Upper lobe of left lung (tissue), 6 donors: ENCODE measurements at regions not wholly inside any gene's neighbourhood (a gene's known extent, or its start where the extent isn't known, plus 50 kb on each side); places are given as distances from the start of the nearest gene placed in this dataset.

Source experiments
- ATAC-seq, 2 donors: fragments of 200-7000 bp; cut with Tn5 transposase; one replicate each; pipeline ENCODE4 v1.9.1; 2022; ENCODE audit warnings: mild to moderate bottlenecking in 2 of 2, moderate library complexity in 2 of 2; ENCODE audit not compliant: low FRiP score in 2 of 2
- DNase-seq, 2 donors: peaks; one replicate each; pipeline ENCODE4 v3.0.0-alpha.2; 2019 to 2020
- H3K27ac ChIP-seq, 4 donors: fragments of 200-600 bp; sonication (generic); one replicate each; pipeline ENCODE4 v1.5.1; 2016 to 2019
- H3K27me3 ChIP-seq, 4 donors: fragments of 200-600 bp; sonication (generic); one replicate each; pipeline ENCODE4 v1.5.1; 2017 to 2019
- H3K36me3 ChIP-seq, 4 donors: fragments of 200-600 bp; sonication (generic); one replicate each; pipeline ENCODE4 v1.5.1; 2016 to 2019
- H3K4me1 ChIP-seq, 4 donors: fragments of 200-600 bp; sonication (generic); one replicate each; pipeline ENCODE4 v1.5.1; 2018 to 2019
- H3K4me3 ChIP-seq, 4 donors: fragments of 200-600 bp; sonication (generic); one replicate each; pipeline ENCODE4 v1.5.1; 2017 to 2019; ENCODE audit warnings: mild to moderate bottlenecking in 2 of 4, moderate library complexity in 1 of 4
- H3K9me3 ChIP-seq, 4 donors: fragments of 200-600 bp; sonication (generic); one replicate each; pipeline ENCODE4 v1.5.1; 2018 to 2019
- EP300 ChIP-seq, 4 donors: sonication (generic); formaldehyde crosslinking; IDR thresholded peaks; one replicate each; pipeline ENCODE4 v1.5.1; 2017; ENCODE audit warnings: antibody characterized with exemption in 4 of 4, control low read depth in 2 of 4
- POLR2A ChIP-seq, 4 donors: fragments of 450-650 bp; IDR thresholded peaks; one replicate each; pipeline ENCODE4 v1.5.1; 2016 to 2017; ENCODE audit warnings: antibody characterized with exemption in 4 of 4, mild to moderate bottlenecking in 2 of 4
- POLR2AphosphoS5 ChIP-seq, 2 donors: sonication (generic); formaldehyde crosslinking; IDR thresholded peaks; one replicate each; pipeline ENCODE4 v1.5.1; 2017; ENCODE audit warnings: antibody characterized with exemption in 2 of 2
- WGBS, 2 donors: methylation state at CpG; one replicate each; pipeline ENCODE4 v1.1.5; 2017 to 2018; 5-methylcytosine and 5-hydroxymethylcytosine counted together
- TF ChIP-seq, protein P1 (sequence below), 6 experiments: fragments of 450-650 bp in 4 of 6; fragments of 200-600 bp in 2 of 6; sonication (generic) in 2 of 6; IDR thresholded peaks; one replicate each; pipeline ENCODE4 v1.5.1; 2016 to 2019; ENCODE audit warnings: antibody characterized with exemption in 6 of 6
- donor health status: DM: no; HTN: no; CAD: no; lungs with moderate emphysema.
- donor health status: DM: no; HTN: yes; CAD: no; lungs with severe emphysema.

GRCh38 chr4:163264934-163265333 is 67.5 kb downstream of the NPY1R start:
- WGBS, 2 donors: 76 to 83% methylated on average over 2 of the region's 2 CpGs
- no peak for DNase-seq
- Histone ChIP-seq H3K4me3 (no peak overlapping the region), H3K9me3 (no peaks in the 10 kb centered on the region), H3K36me3 (no peaks in the 10 kb centered on the region), H3K27me3 (no peaks in the 10 kb centered on the region), H3K4me1 (no peaks in the 10 kb centered on the region), H3K27ac (no peak overlapping the region)
- TF ChIP-seq POLR2AphosphoS5 (IDR thresholded peaks at IDR 0.05): no peak
- no peak for ATAC-seq

GRCh38 chr4:163263606-163264005 is 68.8 kb downstream of the NPY1R start:
- Histone ChIP-seq H3K27ac (no peak overlapping the region), H3K4me1 (no peaks in the 10 kb centered on the region), H3K27me3 (no peaks in the 10 kb centered on the region), H3K4me3 (no peak overlapping the region), H3K9me3 (no peaks in the 10 kb centered on the region), H3K36me3 (no peaks in the 10 kb centered on the region)
- TF ChIP-seq, protein P1, sequence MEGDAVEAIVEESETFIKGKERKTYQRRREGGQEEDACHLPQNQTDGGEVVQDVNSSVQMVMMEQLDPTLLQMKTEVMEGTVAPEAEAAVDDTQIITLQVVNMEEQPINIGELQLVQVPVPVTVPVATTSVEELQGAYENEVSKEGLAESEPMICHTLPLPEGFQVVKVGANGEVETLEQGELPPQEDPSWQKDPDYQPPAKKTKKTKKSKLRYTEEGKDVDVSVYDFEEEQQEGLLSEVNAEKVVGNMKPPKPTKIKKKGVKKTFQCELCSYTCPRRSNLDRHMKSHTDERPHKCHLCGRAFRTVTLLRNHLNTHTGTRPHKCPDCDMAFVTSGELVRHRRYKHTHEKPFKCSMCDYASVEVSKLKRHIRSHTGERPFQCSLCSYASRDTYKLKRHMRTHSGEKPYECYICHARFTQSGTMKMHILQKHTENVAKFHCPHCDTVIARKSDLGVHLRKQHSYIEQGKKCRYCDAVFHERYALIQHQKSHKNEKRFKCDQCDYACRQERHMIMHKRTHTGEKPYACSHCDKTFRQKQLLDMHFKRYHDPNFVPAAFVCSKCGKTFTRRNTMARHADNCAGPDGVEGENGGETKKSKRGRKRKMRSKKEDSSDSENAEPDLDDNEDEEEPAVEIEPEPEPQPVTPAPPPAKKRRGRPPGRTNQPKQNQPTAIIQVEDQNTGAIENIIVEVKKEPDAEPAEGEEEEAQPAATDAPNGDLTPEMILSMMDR (IDR thresholded peaks at IDR 0.05): no peak
- TF ChIP-seq POLR2A (IDR thresholded peaks at IDR 0.05): no peak
- no peak for TF ChIP-seq EP300 (IDR thresholded peaks at IDR 0.05)
- no peak for TF ChIP-seq POLR2AphosphoS5 (IDR thresholded peaks at IDR 0.05)
- DNase-seq (no peak), ATAC-seq (no peak)
- WGBS, 2 donors: 50 to 58% methylated on average over 1 of the region's 1 CpG

GRCh38 chr4:163256680-163257343 is 75.6 kb downstream of the NPY1R start:
- ATAC-seq (peak in 1 of 2 donors; percentile 63), DNase-seq (peak in 1 of 2 donors; percentile 65)
- Histone ChIP-seq H3K4me1 (no peaks in the 10 kb centered on the region), H3K27me3 (no peaks in the 10 kb centered on the region), H3K4me3 (no peak overlapping the region), H3K27ac (no peak overlapping the region), H3K36me3 (no peaks in the 10 kb centered on the region), H3K9me3 (no peaks in the 10 kb centered on the region)
- TF ChIP-seq EP300 (IDR thresholded peaks at IDR 0.05): peak in 1 of 4 donors; percentile 35
- TF ChIP-seq POLR2AphosphoS5 (IDR thresholded peaks at IDR 0.05): no peak
- TF ChIP-seq, protein P1 (IDR thresholded peaks at IDR 0.05): no peak
- no peak for TF ChIP-seq POLR2A (IDR thresholded peaks at IDR 0.05)
- 57 to 61% methylated on average over 3 of the region's 3 CpGs for WGBS, 2 donors

DNA sequence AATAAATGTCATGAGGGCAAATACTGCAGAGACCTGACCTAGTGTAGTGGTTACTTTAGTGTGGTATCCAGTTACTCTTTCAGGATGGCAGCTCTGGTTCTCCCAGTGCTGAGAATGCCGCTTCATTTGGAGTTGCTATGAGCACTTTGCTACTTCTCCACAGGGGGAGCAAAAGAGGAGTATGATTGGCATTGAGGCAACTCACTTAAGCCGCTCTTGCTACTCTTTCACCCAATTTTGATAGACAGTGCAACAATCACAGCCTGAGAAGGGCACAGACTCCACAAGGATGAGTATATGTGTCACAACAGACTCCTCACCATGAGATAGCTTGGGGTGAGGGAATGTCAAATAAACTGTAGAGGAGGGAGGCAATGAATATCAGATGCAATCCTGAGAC is 81.2 kb downstream of the NPY1R start:
- no peaks in the 10 kb centered on the region for H3K36me3 ChIP-seq
- WGBS, 2 donors: 83 to 87% methylated on average over 2 of the region's 2 CpGs
- no peak overlapping the region for H3K27ac ChIP-seq
- ATAC-seq (no peak), DNase-seq (no peak)
- H3K4me1 ChIP-seq: no peaks in the 10 kb centered on the region
- no peaks in the 10 kb centered on the region for H3K27me3 ChIP-seq
- no peak overlapping the region for H3K4me3 ChIP-seq
- H3K9me3 ChIP-seq: no peaks in the 10 kb centered on the region
- TF ChIP-seq POLR2AphosphoS5 (IDR thresholded peaks at IDR 0.05) (no peak), POLR2A (IDR thresholded peaks at IDR 0.05) (no peak), EP300 (IDR thresholded peaks at IDR 0.05) (no peak)
- TF ChIP-seq, protein P1 (IDR thresholded peaks at IDR 0.05): no peak

- Histone ChIP-seq H3K4me1 (no peaks in the 10 kb centered on the region), H3K9me3 (no peaks in the 10 kb centered on the region), H3K4me3 (no peak overlapping the region), H3K36me3 (no peaks in the 10 kb centered on the region), H3K27me3 (no peaks in the 10 kb centered on the region), H3K27ac (no peak overlapping the region)
- 78 to 80% methylated on average over 2 of the region's 2 CpGs for WGBS, 2 donors
- DNase-seq: no peak
- no peak for ATAC-seq
- TF ChIP-seq EP300 (IDR thresholded peaks at IDR 0.05): no peak
- no peak for TF ChIP-seq POLR2AphosphoS5 (IDR thresholded peaks at IDR 0.05)
- TF ChIP-seq, protein P1 (IDR thresholded peaks at IDR 0.05): no peak
- no peak for TF ChIP-seq POLR2A (IDR thresholded peaks at IDR 0.05)
These were observed 82.4 kb upstream of the NAF1 start for GRCh38 chr4:163249042-163249441.
